Loucy (cell line): ENCODE measurements at regions not wholly inside any gene's neighbourhood (a gene's known extent, or its start where the extent isn't known, plus 50 kb on each side); places are given as distances from the start of the nearest gene placed in this dataset.

Source experiments
- EZH2phosphoT487 ChIP-seq: fragments of 200-600 bp; IDR thresholded peaks from 2 replicates; pipeline ENCODE4 v1.6.1; 2018; ENCODE audit warnings: antibody characterized with exemption, mild to moderate bottlenecking, moderate library complexity, borderline replicate concordance
- TF ChIP-seq, protein P1 (sequence below): fragments of 200-600 bp; sonication (generic); conservative IDR thresholded peaks from 2 replicates; pipeline ENCODE4 v1.5.1; 2014; ENCODE audit warnings: mild to moderate bottlenecking, antibody characterized with exemption, low read length

DNA sequence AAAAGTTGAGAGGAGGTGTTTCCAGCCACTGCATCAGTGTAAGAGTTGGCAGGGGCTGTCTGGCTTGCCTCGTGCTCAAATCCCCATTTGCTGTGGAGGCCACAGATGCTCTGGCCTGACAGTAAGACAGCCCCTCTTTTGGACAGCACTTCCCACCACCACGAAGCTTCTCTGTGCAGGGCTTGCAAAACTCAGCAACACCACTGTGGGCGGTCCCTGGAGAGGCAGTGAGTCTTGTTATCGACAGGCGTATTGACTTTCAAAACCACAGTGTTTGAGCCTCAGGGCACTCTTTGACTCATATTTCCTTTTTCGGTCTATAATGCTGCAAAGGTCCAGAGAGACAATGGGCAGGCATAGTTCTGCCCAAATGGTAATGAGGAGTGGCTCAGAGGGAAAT is 539.5 kb downstream of the EBF1 start:
- TF ChIP-seq, protein P1, sequence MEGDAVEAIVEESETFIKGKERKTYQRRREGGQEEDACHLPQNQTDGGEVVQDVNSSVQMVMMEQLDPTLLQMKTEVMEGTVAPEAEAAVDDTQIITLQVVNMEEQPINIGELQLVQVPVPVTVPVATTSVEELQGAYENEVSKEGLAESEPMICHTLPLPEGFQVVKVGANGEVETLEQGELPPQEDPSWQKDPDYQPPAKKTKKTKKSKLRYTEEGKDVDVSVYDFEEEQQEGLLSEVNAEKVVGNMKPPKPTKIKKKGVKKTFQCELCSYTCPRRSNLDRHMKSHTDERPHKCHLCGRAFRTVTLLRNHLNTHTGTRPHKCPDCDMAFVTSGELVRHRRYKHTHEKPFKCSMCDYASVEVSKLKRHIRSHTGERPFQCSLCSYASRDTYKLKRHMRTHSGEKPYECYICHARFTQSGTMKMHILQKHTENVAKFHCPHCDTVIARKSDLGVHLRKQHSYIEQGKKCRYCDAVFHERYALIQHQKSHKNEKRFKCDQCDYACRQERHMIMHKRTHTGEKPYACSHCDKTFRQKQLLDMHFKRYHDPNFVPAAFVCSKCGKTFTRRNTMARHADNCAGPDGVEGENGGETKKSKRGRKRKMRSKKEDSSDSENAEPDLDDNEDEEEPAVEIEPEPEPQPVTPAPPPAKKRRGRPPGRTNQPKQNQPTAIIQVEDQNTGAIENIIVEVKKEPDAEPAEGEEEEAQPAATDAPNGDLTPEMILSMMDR, result no peak
- TF ChIP-seq EZH2phosphoT487, result no peak
